ENCODE measurements at regions not wholly inside any gene's neighbourhood (a gene's known extent, or its start where the extent isn't known, plus 50 kb on each side); places are given as distances from the start of the nearest gene placed in this dataset.
"Not testable (repeated sequence)": the region's sequence is repeated elsewhere in the genome, so short reads cannot be mapped to it uniquely, and the experiment has no call there.

DNA sequence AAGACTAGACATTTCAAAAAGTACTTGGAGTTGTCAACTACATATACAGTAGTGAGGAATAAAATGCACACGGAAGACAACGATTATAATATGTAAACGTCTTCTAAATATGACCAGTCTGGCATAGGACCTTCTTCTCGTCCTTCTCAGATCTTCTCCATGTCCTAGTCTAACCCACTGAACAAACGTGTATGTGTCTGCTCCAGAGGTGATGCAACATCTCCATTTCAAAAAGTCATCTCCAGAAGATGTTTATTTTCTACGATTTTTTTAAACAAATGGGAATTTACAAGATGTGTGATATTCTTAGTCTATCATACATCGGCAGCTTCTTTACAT lies 89.9 kb downstream of the GPX5 start:
- CTCF ChIA-PET, result no interaction called here
- POLR2A ChIA-PET (ENCODE audit: low non-redundant PET), result no interaction called here
- TF ChIP-seq, protein P1, sequence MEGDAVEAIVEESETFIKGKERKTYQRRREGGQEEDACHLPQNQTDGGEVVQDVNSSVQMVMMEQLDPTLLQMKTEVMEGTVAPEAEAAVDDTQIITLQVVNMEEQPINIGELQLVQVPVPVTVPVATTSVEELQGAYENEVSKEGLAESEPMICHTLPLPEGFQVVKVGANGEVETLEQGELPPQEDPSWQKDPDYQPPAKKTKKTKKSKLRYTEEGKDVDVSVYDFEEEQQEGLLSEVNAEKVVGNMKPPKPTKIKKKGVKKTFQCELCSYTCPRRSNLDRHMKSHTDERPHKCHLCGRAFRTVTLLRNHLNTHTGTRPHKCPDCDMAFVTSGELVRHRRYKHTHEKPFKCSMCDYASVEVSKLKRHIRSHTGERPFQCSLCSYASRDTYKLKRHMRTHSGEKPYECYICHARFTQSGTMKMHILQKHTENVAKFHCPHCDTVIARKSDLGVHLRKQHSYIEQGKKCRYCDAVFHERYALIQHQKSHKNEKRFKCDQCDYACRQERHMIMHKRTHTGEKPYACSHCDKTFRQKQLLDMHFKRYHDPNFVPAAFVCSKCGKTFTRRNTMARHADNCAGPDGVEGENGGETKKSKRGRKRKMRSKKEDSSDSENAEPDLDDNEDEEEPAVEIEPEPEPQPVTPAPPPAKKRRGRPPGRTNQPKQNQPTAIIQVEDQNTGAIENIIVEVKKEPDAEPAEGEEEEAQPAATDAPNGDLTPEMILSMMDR (conservative IDR thresholded peaks at IDR 0.05; ENCODE audit: low read depth, low read length), result no peak
- TF ChIP-seq EZH2 (IDR thresholded peaks at IDR 0.05; ENCODE audit: borderline replicate concordance, low read depth, low read length, poor library complexity, severe bottlenecking), result no peak
- no peaks in the 10 kb centered on the region for H3K4me1 ChIP-seq (ENCODE audit: insufficient read depth, low read length, poor library complexity, severe bottlenecking)
- H3K36me3 ChIP-seq (ENCODE audit: insufficient read depth, low read length, poor library complexity, severe bottlenecking), result no peaks in the 10 kb centered on the region
- intact Hi-C loops (cut with micrococcal nuclease; ENCODE audit: unreplicated experiment), result no loop called here
- no peak overlapping the region for H3K4me3 ChIP-seq (ENCODE audit: low read depth, low read length, poor library complexity, severe bottlenecking)
- H3K27ac ChIP-seq (ENCODE audit: low read depth, low read length, poor library complexity, severe bottlenecking), result no peak overlapping the region
- no peaks in the 10 kb centered on the region for H3K9me3 ChIP-seq (ENCODE audit: low read depth, low read length, poor library complexity, severe bottlenecking)
- H3K27me3 ChIP-seq (replicated peaks; ENCODE audit: insufficient read depth, low read depth, low read length, poor library complexity), result no peaks in the 10 kb centered on the region
- no peak for DNase-seq (ENCODE audit: low spot score)
- no TSS peak for BruUV-seq (replicated peaks)

DNA sequence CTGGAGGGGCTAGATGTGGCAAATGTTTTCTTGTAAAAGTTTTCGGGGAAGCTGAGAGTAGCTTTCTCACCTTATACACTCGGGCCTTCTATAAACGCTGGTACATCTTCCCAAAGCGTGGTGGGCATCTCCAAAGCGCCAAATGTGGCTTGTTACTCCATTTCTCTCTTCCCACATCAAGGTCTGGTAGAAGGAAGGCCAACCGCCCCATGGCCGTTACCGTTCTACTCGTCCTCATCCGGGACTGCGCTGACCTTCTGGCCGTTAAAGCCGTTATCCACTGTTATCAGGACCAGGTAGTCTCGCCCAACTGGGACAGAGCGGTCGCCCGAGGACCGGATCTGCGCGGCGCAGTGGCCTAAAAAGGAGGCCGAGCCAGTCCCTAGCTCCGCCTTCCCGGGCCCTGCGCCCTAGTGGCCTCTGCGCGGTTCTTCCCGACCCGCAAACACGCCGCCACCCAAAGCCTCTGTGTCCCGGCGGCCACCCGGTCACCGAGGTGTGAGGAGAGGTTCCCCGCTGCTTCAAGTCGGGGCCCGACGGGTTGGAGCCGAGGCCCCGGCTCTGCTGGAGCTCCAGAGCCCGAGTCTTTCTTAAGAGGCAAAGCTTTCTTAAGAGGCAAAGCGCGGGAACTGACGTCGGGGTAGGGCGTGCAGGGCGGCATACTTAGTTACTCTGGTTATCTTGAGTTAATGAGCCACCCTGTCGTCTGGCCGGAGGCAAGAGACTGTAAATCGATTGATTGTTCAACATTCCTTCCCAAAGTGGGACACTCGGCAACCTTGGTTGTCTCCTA lies 90.5 kb downstream of the GPX5 start:
- DNase-seq (ENCODE audit: low spot score), result no peak
- Histone ChIP-seq H3K36me3 (ENCODE audit: insufficient read depth, low read length, poor library complexity, severe bottlenecking) (no peaks in the 10 kb centered on the region), H3K9me3 (ENCODE audit: low read depth, low read length, poor library complexity, severe bottlenecking) (no peaks in the 10 kb centered on the region), H3K27me3 (replicated peaks; ENCODE audit: insufficient read depth, low read depth, low read length, poor library complexity) (no peaks in the 10 kb centered on the region), H3K4me3 (ENCODE audit: low read depth, low read length, poor library complexity, severe bottlenecking) (no peak overlapping the region), H3K4me1 (ENCODE audit: insufficient read depth, low read length, poor library complexity, severe bottlenecking) (no peaks in the 10 kb centered on the region), H3K27ac (ENCODE audit: low read depth, low read length, poor library complexity, severe bottlenecking) (no peak overlapping the region)
- POLR2A ChIA-PET (ENCODE audit: low non-redundant PET), result no interaction called here
- BruUV-seq (replicated peaks), result no TSS peak
- no peak for TF ChIP-seq EZH2 (IDR thresholded peaks at IDR 0.05; ENCODE audit: borderline replicate concordance, low read depth, low read length, poor library complexity, severe bottlenecking)
- TF ChIP-seq, protein P1 (conservative IDR thresholded peaks at IDR 0.05; ENCODE audit: low read depth, low read length), result no peak
- CTCF ChIA-PET, result no interaction called here
- intact Hi-C loops (cut with micrococcal nuclease; ENCODE audit: unreplicated experiment), result no loop called here

DNA sequence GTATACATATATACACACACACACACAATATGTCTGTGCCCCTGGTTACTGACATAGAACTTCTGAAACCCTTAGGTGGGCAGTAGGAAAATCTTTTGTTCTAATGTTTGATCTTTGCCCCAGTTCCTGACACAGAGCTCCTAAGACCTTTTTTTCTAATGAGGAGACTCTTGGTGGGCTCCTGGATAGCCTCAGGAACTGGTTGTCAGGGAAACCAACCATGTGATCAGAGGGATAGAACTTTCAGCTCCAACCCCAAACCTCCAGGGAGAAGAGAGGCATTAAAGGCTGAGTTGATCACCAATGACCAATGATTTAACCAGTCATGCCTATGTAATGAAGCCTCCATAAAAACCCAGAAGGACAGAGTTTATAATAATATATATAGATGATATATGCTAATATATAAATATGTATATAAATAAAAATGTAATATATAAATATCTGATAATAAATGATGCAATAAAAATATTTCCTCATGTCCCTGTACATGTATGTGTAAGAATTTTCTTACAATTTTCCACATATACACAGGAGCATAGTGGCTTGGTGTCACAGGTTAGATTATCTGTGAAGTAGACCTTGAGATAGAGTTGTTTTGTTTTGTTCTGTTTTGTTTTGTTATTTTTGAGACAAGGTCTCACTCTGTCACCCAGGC lies 93.3 kb downstream of the GPX5 start:
- CTCF ChIA-PET, result no interaction called here

DNA sequence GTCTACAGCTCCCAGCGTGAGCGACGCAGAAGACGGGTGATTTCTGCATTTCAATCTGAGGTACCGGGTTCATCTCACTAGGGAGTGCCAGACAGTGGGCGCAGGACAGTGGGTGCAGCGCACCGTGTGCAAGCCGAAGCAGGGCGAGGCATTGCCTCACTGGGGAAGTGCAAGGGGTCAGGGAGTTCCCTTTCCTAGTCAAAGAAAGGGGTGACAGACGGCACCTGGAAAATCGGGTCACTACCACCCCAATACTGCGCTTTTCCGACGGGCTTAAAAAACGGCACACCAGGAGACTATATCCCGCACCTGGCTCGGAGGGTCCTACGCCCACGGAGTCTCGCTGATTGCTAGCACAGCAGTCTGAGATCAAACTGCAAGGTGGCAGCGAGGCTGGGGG lies 95.6 kb downstream of the GPX5 start:
- H3K9me3 ChIP-seq (ENCODE audit: low read depth, low read length, poor library complexity, severe bottlenecking); H3K27ac ChIP-seq (ENCODE audit: low read depth, low read length, poor library complexity, severe bottlenecking); H3K36me3 ChIP-seq (ENCODE audit: insufficient read depth, low read length, poor library complexity, severe bottlenecking); H3K4me1 ChIP-seq (ENCODE audit: insufficient read depth, low read length, poor library complexity, severe bottlenecking); POLR2A ChIA-PET (ENCODE audit: low non-redundant PET); H3K27me3 ChIP-seq (replicated peaks; ENCODE audit: insufficient read depth, low read depth, low read length, poor library complexity); intact Hi-C loops (cut with micrococcal nuclease; ENCODE audit: unreplicated experiment); CTCF ChIA-PET; BruUV-seq (replicated peaks); DNase-seq (ENCODE audit: low spot score): not testable (repeated sequence)
- peak overlapping the region; percentile 41 for H3K4me3 ChIP-seq (ENCODE audit: low read depth, low read length, poor library complexity, severe bottlenecking)

More for the DNA sequence above, 93.3 kb downstream of the GPX5 start:
- no peak overlapping the region for H3K4me3 ChIP-seq (ENCODE audit: low read depth, low read length, poor library complexity, severe bottlenecking)
- no peak for DNase-seq (ENCODE audit: low spot score)
- H3K27me3 ChIP-seq (replicated peaks; ENCODE audit: insufficient read depth, low read depth, low read length, poor library complexity), result no peaks in the 10 kb centered on the region
- no peak overlapping the region for H3K27ac ChIP-seq (ENCODE audit: low read depth, low read length, poor library complexity, severe bottlenecking)
- no TSS peak for BruUV-seq (replicated peaks)
- intact Hi-C loops (cut with micrococcal nuclease; ENCODE audit: unreplicated experiment), result no loop called here
- no peaks in the 10 kb centered on the region for H3K36me3 ChIP-seq (ENCODE audit: insufficient read depth, low read length, poor library complexity, severe bottlenecking)
- TF ChIP-seq, protein P1 (conservative IDR thresholded peaks at IDR 0.05; ENCODE audit: low read depth, low read length), result no peak
- H3K4me1 ChIP-seq (ENCODE audit: insufficient read depth, low read length, poor library complexity, severe bottlenecking), result no peaks in the 10 kb centered on the region
- POLR2A ChIA-PET (ENCODE audit: low non-redundant PET), result no interaction called here
- no peaks in the 10 kb centered on the region for H3K9me3 ChIP-seq (ENCODE audit: low read depth, low read length, poor library complexity, severe bottlenecking)

DNA sequence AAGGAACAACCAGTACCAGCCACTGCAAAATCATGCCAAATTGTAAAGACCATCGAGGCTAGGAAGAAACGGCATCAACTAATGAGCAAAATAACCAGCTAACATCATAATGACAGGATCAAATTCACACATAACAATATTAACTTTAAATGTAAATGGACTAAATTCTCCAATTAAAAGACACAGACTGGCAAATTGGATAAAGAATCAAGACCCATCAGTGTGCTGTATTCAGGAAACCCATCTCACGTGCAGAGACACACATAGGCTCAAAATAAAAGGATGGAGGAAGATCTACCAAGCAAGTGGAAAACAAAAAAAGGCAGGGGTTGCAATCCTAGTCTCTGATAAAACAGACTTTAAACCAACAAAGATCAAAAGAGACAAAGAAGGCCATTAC lies 97.6 kb downstream of the GPX5 start:
- POLR2A ChIA-PET (ENCODE audit: low non-redundant PET); intact Hi-C loops (cut with micrococcal nuclease; ENCODE audit: unreplicated experiment); DNase-seq (ENCODE audit: low spot score); H3K36me3 ChIP-seq (ENCODE audit: insufficient read depth, low read length, poor library complexity, severe bottlenecking); BruUV-seq (replicated peaks); H3K9me3 ChIP-seq (ENCODE audit: low read depth, low read length, poor library complexity, severe bottlenecking); H3K4me1 ChIP-seq (ENCODE audit: insufficient read depth, low read length, poor library complexity, severe bottlenecking); CTCF ChIA-PET; H3K4me3 ChIP-seq (ENCODE audit: low read depth, low read length, poor library complexity, severe bottlenecking); H3K27ac ChIP-seq (ENCODE audit: low read depth, low read length, poor library complexity, severe bottlenecking); H3K27me3 ChIP-seq (replicated peaks; ENCODE audit: insufficient read depth, low read depth, low read length, poor library complexity): not testable (repeated sequence)
